C4-2B (cell line): ENCODE measurements at regions not wholly inside any gene's neighbourhood (a gene's known extent, or its start where the extent isn't known, plus 50 kb on each side); places are given as distances from the start of the nearest gene placed in this dataset.

Source experiments
- CTCF ChIP-seq: fragments of 450-650 bp; conservative IDR thresholded peaks from 2 replicates; pipeline ENCODE4 v1.5.1; 2017; ENCODE audit warnings: mild to moderate bottlenecking
- ZFX ChIP-seq: fragments of 450-650 bp; IDR thresholded peaks from 2 replicates; pipeline ENCODE4 v1.6.1; 2017

GRCh38 chr6:40714576-40715564 lies 127.7 kb upstream of the LRFN2 start:
- no peak for TF ChIP-seq CTCF
- TF ChIP-seq ZFX = no peak
